GM21576 (cell line): ENCODE measurements at regions not wholly inside any gene's neighbourhood (a gene's known extent, or its start where the extent isn't known, plus 50 kb on each side); places are given as distances from the start of the nearest gene placed in this dataset.
"Not testable (repeated sequence)": the region's sequence is repeated elsewhere in the genome, so short reads cannot be mapped to it uniquely, and the experiment has no call there.

ENCODE experiments used
- ATAC-seq: cut with Tn5 transposase; IDR thresholded peaks from one replicate; pipeline ENCODE4 v1.9.1; 2021; ENCODE audit warnings: mild to moderate bottlenecking, moderate library complexity; ENCODE audit not compliant: unreplicated experiment

GRCh38 chr4:31422006-31422405 lies 701.8 kb downstream of the PCDH7 start:
- no peak for ATAC-seq

- ATAC-seq: no peak
These were observed 707.5 kb downstream of the PCDH7 start for GRCh38 chr4:31427691-31428090.

GRCh38 chr4:31442236-31442635 lies 722.1 kb downstream of the PCDH7 start:
- ATAC-seq: no peak

- ATAC-seq: no peak
These were observed 725.4 kb downstream of the PCDH7 start for GRCh38 chr4:31445526-31445925.

GRCh38 chr4:31455612-31456011 lies 735.4 kb downstream of the PCDH7 start:
- ATAC-seq: no peak

GRCh38 chr4:31458813-31459212 lies 738.6 kb downstream of the PCDH7 start:
- ATAC-seq: no peak

- ATAC-seq: no peak
These were observed 741.3 kb downstream of the PCDH7 start for GRCh38 chr4:31461421-31461820.

- no peak for ATAC-seq
These were observed 747.6 kb downstream of the PCDH7 start for GRCh38 chr4:31467781-31468180.

GRCh38 chr4:31474221-31474620 lies 754.1 kb downstream of the PCDH7 start:
- no peak for ATAC-seq

GRCh38 chr4:31482691-31483090 lies 762.5 kb downstream of the PCDH7 start:
- no peak for ATAC-seq

GRCh38 chr4:31499216-31499615 lies 779.0 kb downstream of the PCDH7 start:
- not testable (repeated sequence) for ATAC-seq

GRCh38 chr4:31516520-31516919 lies 796.4 kb downstream of the PCDH7 start:
- ATAC-seq: no peak

GRCh38 chr4:31518796-31519250 lies 798.7 kb downstream of the PCDH7 start:
- ATAC-seq: no peak

- no peak for ATAC-seq
These were observed 810.4 kb downstream of the PCDH7 start for GRCh38 chr4:31530555-31530954.

GRCh38 chr4:31538877-31539276 lies 818.7 kb downstream of the PCDH7 start:
- no peak for ATAC-seq

- no peak for ATAC-seq
These were observed 819.3 kb downstream of the PCDH7 start for GRCh38 chr4:31539284-31540069.

- ATAC-seq: no peak
These were observed 825.2 kb downstream of the PCDH7 start for GRCh38 chr4:31545330-31545729.

- no peak for ATAC-seq
These were observed 825.6 kb downstream of the PCDH7 start for GRCh38 chr4:31545755-31546154.

- ATAC-seq: no peak
These were observed 827.9 kb downstream of the PCDH7 start for GRCh38 chr4:31548021-31548420.

GRCh38 chr4:31548823-31549222 lies 828.7 kb downstream of the PCDH7 start:
- ATAC-seq: no peak

- no peak for ATAC-seq
These were observed 829.1 kb downstream of the PCDH7 start for GRCh38 chr4:31549256-31549655.

GRCh38 chr4:31557437-31557836 lies 837.3 kb downstream of the PCDH7 start:
- ATAC-seq: no peak

- ATAC-seq: no peak
These were observed 853.4 kb downstream of the PCDH7 start for GRCh38 chr4:31573554-31573953.
